NT2/D1 (cell line): ENCODE measurements at regions not wholly inside any gene's neighbourhood (a gene's known extent, or its start where the extent isn't known, plus 50 kb on each side); places are given as distances from the start of the nearest gene placed in this dataset.

ENCODE experiments used
- DNase-seq: peaks from one replicate; pipeline ENCODE4 v3.0.0-alpha.2; 2011; ENCODE audit warnings: low read depth, low spot score
- H3K27me3 ChIP-seq: 2 replicates; pipeline ENCODE4 v1.6.0; 2011; ENCODE audit warnings: mild to moderate bottlenecking; ENCODE audit not compliant: insufficient read length, insufficient read depth
- H3K36me3 ChIP-seq: 2 replicates; pipeline ENCODE4 v1.6.1; 2011; ENCODE audit warnings: mild to moderate bottlenecking, low read length, mixed read lengths; ENCODE audit not compliant: insufficient read depth, insufficient read length
- H3K4me1 ChIP-seq: 2 replicates; pipeline ENCODE4 v1.5.1; 2011; ENCODE audit not compliant: insufficient read depth, insufficient read length
- H3K4me3 ChIP-seq: 2 replicates; pipeline ENCODE4 v1.5.1; 2011; ENCODE audit warnings: low read depth; ENCODE audit not compliant: insufficient read length
- H3K9ac ChIP-seq: 2 replicates; pipeline ENCODE4 v1.6.0; 2011; ENCODE audit warnings: low read depth; ENCODE audit not compliant: insufficient read length
- H3K9me3 ChIP-seq: 2 replicates; pipeline ENCODE4 v1.5.1; 2011; ENCODE audit warnings: mild to moderate bottlenecking, low read length; ENCODE audit not compliant: insufficient read depth
- SUZ12 ChIP-seq: IDR thresholded peaks from 2 replicates; pipeline ENCODE4 v1.6.1; 2011; ENCODE audit not compliant: insufficient read length, insufficient read depth; ENCODE audit errors: extremely low read depth
- YY1 ChIP-seq: IDR thresholded peaks from 2 replicates; pipeline ENCODE4 v1.6.1; 2011; ENCODE audit not compliant: insufficient read length, insufficient read depth
- ZNF274 ChIP-seq: IDR thresholded peaks from 2 replicates; pipeline ENCODE4 v1.6.1; 2011; ENCODE audit warnings: mild to moderate bottlenecking, low read depth, low read length

GRCh38 chr4:23533859-23534258, 356.0 kb downstream of the PPARGC1A start:
- DNase-seq: no peak
- H3K27me3 ChIP-seq: no peaks in the 10 kb centered on the region
- TF ChIP-seq YY1 (no peak), SUZ12 (no peak), ZNF274 (no peak)
- H3K9ac ChIP-seq: no peak overlapping the region
- no peaks in the 10 kb centered on the region for H3K36me3 ChIP-seq
- H3K4me3 ChIP-seq: no peak overlapping the region
- H3K4me1 ChIP-seq: no peaks in the 10 kb centered on the region
- peaks cover 12% of the 10 kb centered on the region for H3K9me3 ChIP-seq

GRCh38 chr4:23516716-23517115, 373.1 kb downstream of the PPARGC1A start:
- DNase-seq: no peak
- TF ChIP-seq ZNF274 (no peak), SUZ12 (no peak), YY1 (no peak)
- no peaks in the 10 kb centered on the region for H3K36me3 ChIP-seq
- H3K4me3 ChIP-seq: no peak overlapping the region
- no peaks in the 10 kb centered on the region for H3K27me3 ChIP-seq
- no peaks in the 10 kb centered on the region for H3K9me3 ChIP-seq
- no peaks in the 10 kb centered on the region for H3K4me1 ChIP-seq
- no peak overlapping the region for H3K9ac ChIP-seq

GRCh38 chr4:23504083-23504482, 385.8 kb downstream of the PPARGC1A start:
- no peak overlapping the region for H3K9ac ChIP-seq
- H3K9me3 ChIP-seq: no peaks in the 10 kb centered on the region
- no peaks in the 10 kb centered on the region for H3K36me3 ChIP-seq
- no peak for DNase-seq
- TF ChIP-seq YY1 (no peak), SUZ12 (no peak), ZNF274 (no peak)
- H3K27me3 ChIP-seq: no peaks in the 10 kb centered on the region
- H3K4me3 ChIP-seq: no peak overlapping the region
- H3K4me1 ChIP-seq: no peaks in the 10 kb centered on the region

GRCh38 chr4:23500894-23501449, 388.9 kb downstream of the PPARGC1A start:
- no peak for TF ChIP-seq ZNF274
- no peak for TF ChIP-seq YY1
- no peak overlapping the region for H3K9ac ChIP-seq
- H3K9me3 ChIP-seq: peaks cover 9% of the 10 kb centered on the region
- H3K4me3 ChIP-seq: no peak overlapping the region
- H3K27me3 ChIP-seq: no peaks in the 10 kb centered on the region
- no peaks in the 10 kb centered on the region for H3K4me1 ChIP-seq
- no peak for DNase-seq
- H3K36me3 ChIP-seq: no peaks in the 10 kb centered on the region

- Histone ChIP-seq H3K36me3 (no peaks in the 10 kb centered on the region), H3K4me3 (no peak overlapping the region), H3K9ac (no peak overlapping the region), H3K27me3 (no peaks in the 10 kb centered on the region), H3K9me3 (no peaks in the 10 kb centered on the region), H3K4me1 (no peaks in the 10 kb centered on the region)
- TF ChIP-seq ZNF274: no peak
- TF ChIP-seq SUZ12: no peak
- TF ChIP-seq YY1: no peak
- no peak for DNase-seq
Measured at GRCh38 chr4:23485801-23486200, 404.0 kb downstream of the PPARGC1A start.

GRCh38 chr4:23484689-23485088, 405.2 kb downstream of the PPARGC1A start:
- H3K4me1 ChIP-seq: no peaks in the 10 kb centered on the region
- no peaks in the 10 kb centered on the region for H3K27me3 ChIP-seq
- no peak for DNase-seq
- no peak for TF ChIP-seq YY1
- TF ChIP-seq SUZ12: no peak
- no peak for TF ChIP-seq ZNF274
- no peaks in the 10 kb centered on the region for H3K9me3 ChIP-seq
- H3K4me3 ChIP-seq: no peak overlapping the region
- H3K36me3 ChIP-seq: no peaks in the 10 kb centered on the region
- no peak overlapping the region for H3K9ac ChIP-seq

GRCh38 chr4:23483320-23483960, 406.4 kb downstream of the PPARGC1A start:
- TF ChIP-seq YY1: no peak
- TF ChIP-seq SUZ12: no peak
- TF ChIP-seq ZNF274: no peak
- no peaks in the 10 kb centered on the region for H3K27me3 ChIP-seq
- H3K36me3 ChIP-seq: no peaks in the 10 kb centered on the region
- H3K4me1 ChIP-seq: no peaks in the 10 kb centered on the region
- H3K9me3 ChIP-seq: no peaks in the 10 kb centered on the region
- no peak overlapping the region for H3K4me3 ChIP-seq
- no peak for DNase-seq
- H3K9ac ChIP-seq: no peak overlapping the region

- Histone ChIP-seq H3K9me3 (no peaks in the 10 kb centered on the region), H3K27me3 (no peaks in the 10 kb centered on the region), H3K36me3 (no peaks in the 10 kb centered on the region), H3K4me3 (no peak overlapping the region), H3K4me1 (no peaks in the 10 kb centered on the region), H3K9ac (no peak overlapping the region)
- DNase-seq: no peak
- no peak for TF ChIP-seq ZNF274
- TF ChIP-seq SUZ12: no peak
- TF ChIP-seq YY1: no peak
Measured at GRCh38 chr4:23481566-23481965, 408.3 kb downstream of the PPARGC1A start.
